HG03025 (cell line): ENCODE measurements at regions not wholly inside any gene's neighbourhood (a gene's known extent, or its start where the extent isn't known, plus 50 kb on each side); places are given as distances from the start of the nearest gene placed in this dataset.
"Not testable (repeated sequence)": the region's sequence is repeated elsewhere in the genome, so short reads cannot be mapped to it uniquely, and the experiment has no call there.

ENCODE experiments used
- ATAC-seq: cut with Tn5 transposase; IDR thresholded peaks from one replicate; pipeline ENCODE4 v1.9.1; 2021; ENCODE audit warnings: mild to moderate bottlenecking, moderate library complexity; ENCODE audit not compliant: unreplicated experiment, low FRiP score

DNA sequence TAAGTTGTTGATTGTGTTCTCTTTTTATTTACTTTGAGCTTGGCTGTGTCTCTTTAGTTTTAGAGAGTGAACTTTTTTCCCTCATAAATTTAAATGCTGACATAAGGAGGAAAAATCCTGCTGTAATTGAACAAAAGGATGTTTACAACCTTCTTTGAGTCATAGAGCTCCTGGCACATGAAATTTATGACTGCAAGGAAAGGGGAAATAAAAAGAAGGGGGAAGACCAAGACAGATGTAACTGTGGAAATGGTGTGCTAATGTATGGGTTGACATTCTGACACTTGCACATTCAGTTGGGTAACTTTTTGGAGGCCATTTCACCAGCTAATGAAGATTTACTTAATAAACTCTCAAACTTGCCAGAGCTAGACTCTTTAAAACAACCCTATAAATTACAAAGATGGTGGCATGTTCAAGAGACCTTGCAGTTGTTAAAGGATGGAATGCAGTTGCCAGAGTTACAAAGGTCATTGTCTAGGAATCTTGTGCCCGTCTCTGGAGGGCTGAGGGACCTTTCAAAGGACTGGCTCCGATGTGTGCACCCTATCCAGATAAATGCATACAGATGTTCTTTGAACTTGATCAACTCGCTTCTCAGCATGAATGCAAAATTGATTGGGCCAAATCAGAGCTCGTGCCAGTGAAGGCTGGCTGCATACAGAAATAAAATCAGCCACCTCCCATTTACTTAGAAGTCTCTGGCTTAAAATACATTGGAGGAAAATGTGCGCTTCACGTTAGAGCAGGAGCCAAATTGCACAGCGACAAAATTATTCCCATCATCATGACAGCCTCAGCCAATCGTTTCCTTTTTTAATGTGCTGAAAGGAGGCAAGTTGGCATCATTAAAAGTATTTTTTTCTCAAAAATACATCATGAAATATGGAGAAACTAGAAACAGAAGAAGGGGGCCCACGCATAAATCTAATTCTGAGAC is 289.0 kb upstream of the XYLT1 start:
- ATAC-seq, result no peak

DNA sequence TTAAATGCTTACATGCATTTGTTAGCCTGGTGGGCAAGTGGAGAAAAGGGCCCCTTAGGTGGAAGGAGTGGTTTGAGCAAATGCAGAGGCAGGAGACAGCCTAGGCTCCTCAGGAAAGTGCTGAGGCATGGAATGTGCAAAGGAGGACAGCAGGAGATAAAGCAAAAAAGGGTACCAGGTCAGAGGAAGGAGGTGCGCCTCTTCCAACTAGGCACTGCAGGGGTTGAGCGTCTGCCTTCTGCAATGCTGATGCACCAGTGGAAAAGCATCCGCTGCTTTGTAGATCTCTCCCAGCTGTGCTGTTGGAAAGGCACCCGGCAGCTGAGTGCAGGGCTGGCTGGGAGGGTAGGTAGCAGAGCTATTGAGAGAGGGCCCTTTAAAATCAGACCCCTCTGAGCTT is 287.0 kb upstream of the XYLT1 start:
- ATAC-seq, result no peak

DNA sequence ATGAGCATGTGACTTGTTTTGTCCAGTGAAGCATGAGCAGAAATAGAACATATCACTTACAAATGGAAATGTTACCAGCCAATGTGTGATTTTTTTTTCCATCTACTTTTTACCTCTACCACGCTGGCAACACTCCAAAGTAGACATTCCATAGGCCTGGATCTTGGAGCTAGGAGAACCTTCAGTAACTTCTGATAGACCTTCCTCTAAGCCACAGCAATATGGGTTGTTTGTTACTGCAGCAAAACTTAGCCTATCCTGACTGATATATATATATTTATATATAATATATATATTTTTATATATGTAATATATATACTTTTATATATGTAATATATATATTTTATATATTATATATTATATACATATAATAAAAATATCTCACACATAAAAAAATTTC is 284.4 kb upstream of the XYLT1 start:
- no peak for ATAC-seq

DNA sequence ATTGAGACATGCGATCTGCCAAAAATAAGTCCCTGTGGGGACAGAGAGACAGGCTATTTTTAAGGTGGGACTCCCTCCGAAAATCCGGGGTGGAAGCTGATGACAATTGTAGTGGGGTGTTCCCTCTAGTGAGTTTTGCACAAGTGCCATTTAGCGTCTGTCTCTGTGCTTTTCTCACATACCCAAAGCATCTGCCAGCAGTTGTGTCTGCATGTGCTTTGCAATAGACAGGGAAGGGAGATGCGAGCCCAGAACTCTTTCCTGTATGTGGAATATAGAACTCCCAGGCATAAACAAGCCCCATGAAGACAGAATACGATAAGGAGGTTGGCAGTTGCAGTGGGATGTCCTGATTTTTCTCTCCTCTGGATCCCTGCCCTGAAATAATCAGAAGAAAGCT is 282.7 kb upstream of the XYLT1 start:
- no peak for ATAC-seq

DNA sequence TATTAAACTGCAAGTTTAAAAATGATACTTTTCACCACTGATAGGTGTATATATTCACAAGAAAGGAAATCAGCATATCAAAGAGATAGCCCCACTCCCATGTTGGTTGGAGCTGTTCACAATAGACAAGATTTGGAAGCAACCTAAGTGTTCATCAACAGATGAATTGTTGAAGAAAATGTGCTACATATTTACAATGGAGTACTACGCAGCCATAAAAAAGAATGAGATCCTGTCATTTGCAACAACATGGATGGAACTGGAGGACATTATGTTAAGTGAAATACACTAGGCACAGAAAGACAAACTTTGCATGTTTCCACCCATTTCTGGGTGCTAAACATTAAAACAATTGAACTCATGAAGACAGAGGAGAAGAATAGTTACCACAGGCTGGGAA is 278.9 kb upstream of the XYLT1 start:
- no peak for ATAC-seq

DNA sequence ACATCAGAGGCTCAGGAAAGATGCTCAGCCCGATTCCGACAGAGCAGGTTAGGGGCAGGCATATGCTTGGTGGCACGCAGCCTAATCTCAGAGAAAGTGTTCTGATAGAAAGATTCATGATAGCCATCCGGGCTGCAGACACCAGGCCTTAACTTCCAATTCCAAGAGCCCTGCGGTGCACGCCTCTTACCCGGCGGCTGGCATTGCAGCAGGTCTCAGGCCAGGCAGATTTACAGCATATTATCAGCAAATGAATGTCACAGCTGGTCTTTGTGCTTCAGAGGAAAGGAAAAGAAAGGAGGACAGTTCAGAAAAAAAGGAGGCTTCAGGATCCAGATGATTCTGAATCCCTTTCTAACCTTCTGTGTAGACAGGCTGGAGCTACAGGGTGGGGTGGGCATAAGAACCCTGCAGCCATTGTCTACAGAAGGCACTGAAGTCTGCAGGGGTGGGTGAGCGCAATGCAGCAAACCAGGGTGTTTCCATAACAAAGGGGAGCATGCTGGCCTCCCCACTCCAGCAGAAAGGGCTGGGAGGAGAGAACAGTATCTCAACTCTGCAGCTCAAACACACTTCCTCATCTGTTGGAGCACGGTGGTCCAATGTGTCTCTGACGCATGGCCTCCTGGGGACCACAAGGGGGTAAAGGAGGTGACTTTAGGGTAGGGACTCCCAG is 277.4 kb upstream of the XYLT1 start:
- no peak for ATAC-seq

DNA sequence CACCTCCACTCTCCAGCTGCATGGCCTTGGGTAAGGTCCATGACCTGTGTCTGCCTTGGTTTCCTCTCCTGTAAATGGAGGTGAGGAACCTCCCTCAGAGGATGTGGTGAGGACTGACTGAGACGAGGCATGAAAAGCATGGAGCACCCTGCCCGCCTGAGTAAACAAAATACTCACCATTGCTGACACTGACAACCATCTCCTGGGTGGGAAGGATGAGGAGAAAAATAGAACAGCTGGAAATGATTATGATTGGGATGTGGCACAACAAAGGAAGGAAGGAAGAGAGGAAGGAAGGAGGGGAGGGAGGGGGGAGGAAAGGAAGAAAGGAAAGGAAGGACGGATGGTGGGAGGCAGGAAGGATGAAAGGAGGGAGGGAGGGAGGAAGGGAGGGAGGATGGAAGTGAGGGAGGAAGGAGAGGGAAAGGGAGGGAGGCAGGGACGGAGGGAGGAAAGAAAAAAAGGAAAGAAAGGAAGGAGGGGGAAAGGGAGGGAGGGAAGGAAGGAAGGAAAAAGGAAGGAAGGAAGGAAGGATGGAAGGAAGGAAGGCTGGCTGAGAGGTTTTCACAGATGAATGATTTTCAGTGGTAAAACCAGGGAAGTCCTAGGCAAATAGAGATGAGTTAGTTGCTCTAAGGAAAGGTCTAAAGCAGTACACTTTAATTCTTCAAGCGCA is 276.5 kb upstream of the XYLT1 start:
- ATAC-seq, result no peak

DNA sequence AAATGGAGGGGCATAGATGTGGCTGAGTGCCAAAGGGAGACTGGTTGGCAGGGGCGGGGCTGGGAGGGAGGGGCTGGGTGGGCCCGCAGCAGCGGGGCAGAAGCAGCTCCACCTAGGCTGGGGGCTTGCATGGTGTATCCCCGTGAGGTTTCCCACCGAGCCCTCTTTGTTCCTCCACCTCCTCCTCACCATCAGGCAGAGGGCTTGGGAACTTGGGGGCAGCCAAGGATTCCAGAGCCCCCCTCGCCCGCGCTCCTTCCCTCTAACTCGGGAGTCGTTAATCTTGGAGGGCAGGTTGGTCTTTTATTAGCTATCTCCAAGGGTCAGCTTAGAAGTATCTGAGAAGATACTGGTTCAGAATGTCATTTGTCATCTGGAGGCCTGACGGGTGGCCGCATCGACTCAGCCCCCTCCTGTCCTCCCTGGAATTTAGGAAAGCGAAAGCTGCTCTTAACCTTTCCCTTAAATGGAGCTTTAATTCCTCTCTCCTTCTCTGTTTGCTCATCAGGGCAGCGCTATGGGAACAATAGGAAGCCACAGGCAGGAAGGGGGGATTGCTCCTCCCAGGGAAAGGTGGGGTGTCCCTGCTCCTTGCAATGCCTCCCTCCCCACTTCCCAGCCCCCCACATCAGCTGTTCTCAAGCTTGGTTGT is 274.3 kb upstream of the XYLT1 start:
- no peak for ATAC-seq

DNA sequence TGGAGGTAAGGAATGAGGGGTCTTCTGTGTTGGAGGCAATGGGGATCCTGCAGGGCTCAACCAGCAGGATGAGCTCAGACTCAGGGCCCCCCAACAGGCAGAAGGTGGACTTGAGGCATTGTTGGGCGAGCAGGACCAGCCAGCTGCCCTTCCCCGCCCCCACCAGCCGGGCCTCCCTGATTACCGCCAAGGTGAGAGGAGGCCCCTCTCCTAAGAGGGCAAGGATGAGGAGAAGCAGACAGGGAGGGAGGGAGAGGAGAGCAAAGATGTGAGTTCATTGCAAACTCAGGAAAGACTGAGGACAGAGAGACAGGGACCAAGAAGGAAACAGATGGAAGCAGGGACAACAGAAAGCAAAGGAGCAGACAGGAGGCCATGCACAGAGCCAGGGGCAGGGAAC is 272.8 kb upstream of the XYLT1 start:
- ATAC-seq, result no peak

DNA sequence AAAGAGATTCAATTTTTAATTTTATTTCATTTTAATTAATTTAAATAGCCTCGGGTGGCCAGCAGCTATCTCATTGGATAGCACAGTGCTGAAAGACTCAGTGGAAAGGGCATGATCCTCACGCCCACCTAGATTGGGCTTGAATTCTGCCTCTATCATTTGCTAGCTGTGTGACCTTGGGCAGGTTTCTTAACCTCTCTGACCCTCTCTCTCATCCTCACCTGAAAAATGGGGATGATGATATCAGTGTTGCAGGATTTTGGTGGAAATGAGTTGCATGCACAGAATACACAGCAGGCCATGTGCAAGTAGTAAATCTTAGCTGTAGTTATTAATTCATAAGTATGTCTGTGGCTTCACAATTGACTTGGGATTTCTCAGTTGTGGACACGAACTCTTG is 272.4 kb upstream of the XYLT1 start:
- no peak for ATAC-seq

DNA sequence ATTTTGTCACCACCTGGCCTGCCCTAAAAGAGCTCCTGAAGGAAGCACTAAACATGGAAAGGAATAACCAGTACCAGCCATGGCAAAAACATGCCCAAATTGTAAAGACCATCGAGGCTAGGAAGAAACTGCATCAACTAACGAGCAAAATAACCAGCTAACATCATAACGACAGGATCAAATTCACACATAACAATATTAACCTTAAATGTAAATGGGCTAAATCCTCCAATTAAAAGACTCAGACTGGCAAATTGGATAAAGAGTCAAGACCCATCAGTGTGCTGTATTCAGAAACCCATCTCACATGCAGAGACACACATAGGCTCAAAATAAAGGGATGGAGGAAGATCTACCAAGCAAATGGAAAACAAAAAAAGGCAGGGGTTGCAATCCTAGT is 264.3 kb upstream of the XYLT1 start:
- not testable (repeated sequence) for ATAC-seq

DNA sequence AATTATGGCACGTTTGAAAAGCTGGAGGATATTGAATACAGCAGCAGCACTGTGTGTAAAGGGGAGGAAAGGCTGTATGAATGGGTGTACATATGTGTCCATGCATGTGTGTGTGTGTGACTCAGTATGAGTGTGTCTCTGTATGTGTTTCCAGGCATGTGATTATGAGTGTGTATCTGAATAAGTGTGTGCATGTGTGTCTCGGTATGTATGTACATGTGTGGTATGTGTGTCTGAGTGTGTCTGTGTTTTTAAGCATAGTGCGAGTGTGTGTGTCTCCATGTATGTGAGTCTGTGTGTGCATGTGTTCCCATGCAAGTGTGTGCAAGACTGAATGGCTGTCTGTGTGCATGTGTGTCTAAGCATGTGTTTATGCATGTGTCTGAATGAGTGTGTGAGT is 259.1 kb upstream of the XYLT1 start:
- ATAC-seq, result no peak

DNA sequence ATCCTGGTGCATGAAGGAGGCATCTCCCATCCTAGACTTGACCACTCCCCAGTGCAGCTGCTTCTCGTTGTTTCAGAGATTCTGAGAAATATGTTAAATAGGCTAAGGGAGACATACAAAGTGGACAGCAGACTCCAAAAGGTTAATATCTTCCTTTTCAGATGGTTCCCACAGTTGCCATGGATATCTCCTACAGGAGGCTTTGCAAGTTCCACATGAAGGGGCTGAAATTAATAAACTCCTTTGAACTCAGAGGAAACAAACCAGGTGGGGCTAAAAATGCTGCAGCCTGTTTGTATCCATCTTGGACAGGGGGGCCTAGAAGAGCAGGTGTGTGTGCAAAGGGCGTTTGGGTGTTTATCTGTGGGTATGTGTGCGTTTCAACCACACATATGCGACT is 257.4 kb upstream of the XYLT1 start:
- ATAC-seq, result no peak

DNA sequence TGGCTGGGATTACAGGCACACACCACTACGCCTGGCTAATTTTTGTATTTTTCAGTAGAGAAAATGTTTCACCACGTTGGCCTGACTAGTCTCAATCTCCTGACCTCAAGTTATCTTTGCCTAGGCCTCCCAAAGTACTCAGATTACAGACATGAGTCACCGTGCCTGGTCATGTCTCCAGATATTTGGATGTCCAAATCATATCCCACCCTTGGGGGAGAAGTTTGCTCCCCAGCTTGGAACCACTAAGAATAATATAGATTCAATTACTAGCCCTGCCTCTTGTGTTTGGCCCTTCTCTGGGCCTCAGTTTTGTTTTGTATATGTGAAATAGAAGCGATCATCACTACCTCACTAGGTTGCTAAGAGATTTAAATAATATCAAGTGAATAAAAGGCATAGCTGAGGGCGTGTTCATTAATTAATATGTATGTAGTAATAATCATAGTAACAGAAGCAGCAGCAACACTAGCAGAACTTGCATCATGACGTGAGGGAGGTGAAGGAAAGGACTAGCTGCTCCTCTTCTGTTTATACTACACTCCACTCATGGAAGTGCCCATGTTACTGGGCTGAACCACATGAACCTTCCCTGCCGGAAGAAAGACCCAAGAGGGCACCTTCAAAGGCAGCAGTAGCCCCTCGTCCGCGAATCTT is 253.6 kb upstream of the XYLT1 start:
- ATAC-seq, result no peak

DNA sequence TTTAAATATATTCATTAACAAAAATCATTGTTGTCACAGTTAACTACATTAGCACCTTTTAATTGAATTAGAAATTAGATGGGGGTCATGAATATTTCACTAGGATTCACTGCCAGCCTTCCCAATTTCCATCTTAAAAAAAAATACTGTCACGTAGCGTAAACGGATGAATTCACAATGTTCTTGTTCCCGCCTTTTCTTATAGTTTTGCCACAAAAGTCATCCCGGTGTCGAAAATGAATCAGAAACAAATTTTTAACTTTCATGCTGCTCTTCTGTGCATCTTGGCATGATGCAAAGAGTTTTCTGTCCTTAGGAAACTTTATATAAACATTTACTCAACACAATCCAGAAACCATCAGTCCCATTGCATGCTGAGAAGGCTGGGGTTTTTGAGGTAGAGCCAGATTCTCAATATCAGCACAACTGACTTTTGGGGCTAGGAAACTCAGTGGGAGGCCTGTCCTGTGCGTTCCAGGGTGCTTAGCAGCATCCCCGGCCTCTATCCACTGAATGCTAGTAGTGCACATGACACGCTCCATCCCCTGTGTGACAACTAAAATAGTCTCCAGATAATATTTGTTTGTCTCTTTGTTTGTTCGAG is 252.9 kb upstream of the XYLT1 start:
- ATAC-seq, result no peak

DNA sequence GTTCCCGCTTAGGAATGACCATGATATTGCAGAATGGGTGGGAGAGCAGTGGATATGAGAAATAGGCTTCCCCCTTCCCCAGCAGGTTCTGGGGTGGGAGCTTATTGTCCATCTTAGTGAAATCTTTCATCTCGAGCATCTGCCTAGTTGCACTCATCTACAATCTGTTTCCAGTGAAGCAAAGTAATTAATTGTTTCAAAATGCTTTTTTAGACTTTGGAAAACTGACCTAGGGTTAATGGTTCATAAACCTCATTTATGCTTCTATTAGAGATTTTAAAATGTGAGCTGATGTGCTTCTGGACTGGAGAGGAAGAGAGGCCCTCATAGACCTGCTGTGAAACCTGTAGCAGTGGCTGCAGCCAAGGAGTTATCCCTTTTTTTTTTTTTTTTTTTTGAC is 247.7 kb upstream of the XYLT1 start:
- no peak for ATAC-seq

DNA sequence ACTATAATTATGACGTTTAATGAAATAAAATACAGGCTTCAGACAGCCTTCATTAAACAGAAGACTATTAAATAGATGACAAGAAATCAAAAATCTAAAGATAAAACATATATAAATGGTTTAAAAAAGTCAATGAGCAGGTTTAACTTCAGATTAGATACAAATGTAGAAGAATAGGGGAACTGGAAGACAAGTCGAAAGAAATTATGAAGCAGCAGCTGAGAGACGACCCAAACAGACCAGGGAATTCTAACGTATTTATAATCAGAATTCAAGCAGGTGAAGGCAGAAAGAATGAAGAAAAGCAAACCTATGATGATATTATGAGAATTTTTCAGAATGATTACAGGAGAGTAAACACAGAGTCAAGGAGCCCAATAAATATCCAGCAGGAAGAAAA is 235.1 kb upstream of the XYLT1 start:
- no peak for ATAC-seq

DNA sequence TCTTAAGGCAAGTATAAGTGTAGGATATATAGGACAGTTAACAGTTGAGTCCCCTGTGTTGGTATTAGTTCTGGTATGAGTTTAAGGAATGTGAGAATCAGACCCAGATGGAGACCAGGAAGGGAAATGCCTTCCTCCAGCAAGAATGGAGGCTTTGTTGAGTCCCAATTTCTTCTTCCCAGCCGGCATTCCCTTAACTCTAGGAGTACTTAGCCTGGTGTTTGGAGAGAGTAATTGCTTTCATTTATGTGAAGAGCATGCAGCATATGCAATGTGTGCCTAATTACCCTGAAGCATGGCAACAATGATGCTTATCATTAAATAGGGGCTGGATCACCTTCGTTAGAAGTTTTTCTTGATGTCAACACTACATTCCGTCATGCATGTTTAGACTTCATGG is 225.9 kb upstream of the XYLT1 start:
- ATAC-seq, result no peak

DNA sequence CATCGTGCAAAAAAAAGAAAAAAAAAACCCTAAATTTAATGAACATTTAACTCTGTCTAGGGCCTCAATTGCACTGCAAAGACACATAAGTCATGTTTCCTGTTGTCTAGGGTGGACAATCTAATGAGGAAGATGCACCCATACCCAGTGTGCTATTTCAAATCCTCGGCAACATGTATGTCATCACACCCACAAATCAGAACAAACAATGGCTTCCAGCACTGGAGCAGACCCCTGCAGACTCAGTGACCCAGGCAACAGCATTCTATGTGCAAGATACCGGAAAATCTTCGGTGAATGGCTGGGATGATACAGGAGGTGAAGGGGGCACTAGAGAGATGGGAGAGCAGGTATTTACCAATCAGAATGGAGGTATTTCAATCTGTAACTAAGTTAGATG is 221.7 kb upstream of the XYLT1 start:
- no peak for ATAC-seq

DNA sequence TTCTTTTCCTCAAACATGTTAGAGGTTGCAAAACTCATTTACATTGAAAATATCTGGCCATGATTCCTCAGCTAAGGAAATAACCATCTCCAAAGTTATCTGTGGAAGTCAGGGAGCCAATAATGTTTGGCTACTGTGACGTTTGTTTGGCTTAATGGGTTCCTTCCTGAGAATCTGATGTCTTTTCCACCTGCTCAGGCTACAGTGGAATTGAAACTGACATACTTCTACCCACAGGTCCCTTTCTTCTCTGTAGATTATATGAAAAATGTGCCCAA is 221.1 kb upstream of the XYLT1 start:
- ATAC-seq, result no peak
